ENCODE measurements at regions not wholly inside any gene's neighbourhood (a gene's known extent, or its start where the extent isn't known, plus 50 kb on each side); places are given as distances from the start of the nearest gene placed in this dataset.

GRCh38 chr2:105969552-105969951, 224.5 kb downstream of the UXS1 start:
- TF ChIP-seq POLR2A (IDR thresholded peaks at IDR 0.05) (no peak), CTCF (IDR thresholded peaks at IDR 0.05 in 4 of 5, conservative IDR thresholded peaks at IDR 0.05 in 1 of 5) (no peak)
